HAP-1 (cell line): ENCODE measurements at regions not wholly inside any gene's neighbourhood (a gene's known extent, or its start where the extent isn't known, plus 50 kb on each side); places are given as distances from the start of the nearest gene placed in this dataset.
A peak's percentile ranks its signal among the peaks of the same experiment; 100 is the strongest.

Source experiments
- DNase-seq, 2 experiments: peaks; one replicate each; pipeline ENCODE4 v3.0.0-alpha.2; 2016 to 2020; ENCODE audit warnings: low spot score in 2 of 2
- H3K27me3 ChIP-seq: fragments of 250-450 bp; sonication (Bioruptor Pico); 2 replicates; pipeline ENCODE4 v1.5.1; 2020; ENCODE audit warnings: low read depth, mild to moderate bottlenecking, moderate library complexity
- H3K36me3 ChIP-seq: fragments of 250-450 bp; sonication (Bioruptor Pico); replicated peaks from 2 replicates; pipeline ENCODE4 v1.5.1; 2020; ENCODE audit warnings: mild to moderate bottlenecking
- H3K4me1 ChIP-seq: fragments of 250-450 bp; sonication (Bioruptor Pico); 2 replicates; pipeline ENCODE4 v1.5.1; 2020; ENCODE audit warnings: mild to moderate bottlenecking
- H3K4me3 ChIP-seq: fragments of 250-450 bp; sonication (Bioruptor Pico); 2 replicates; pipeline ENCODE4 v1.5.1; 2020; ENCODE audit warnings: mild to moderate bottlenecking, moderate library complexity
- H3K9me3 ChIP-seq: fragments of 250-450 bp; sonication (Bioruptor Pico); 2 replicates; pipeline ENCODE4 v1.5.1; 2020; ENCODE audit warnings: mild to moderate bottlenecking, moderate library complexity
- in situ Hi-C: fragments of 300-500 bp; cut with MboI; formaldehyde crosslinking; loops from 3 replicates; pipeline ENCODE4 v1.14.3; 2020; ENCODE audit warnings: low sequenced_read_pairs, inconsistent platforms, mixed read lengths

GRCh38 chr16:66278604-66279262 is 87.8 kb upstream of the CDH5 start:
- Histone ChIP-seq H3K9me3 (no peaks in the 10 kb centered on the region), H3K4me1 (no peaks in the 10 kb centered on the region), H3K27me3 (no peaks in the 10 kb centered on the region), H3K36me3 (no peaks in the 10 kb centered on the region), H3K4me3 (no peak overlapping the region)
- in situ Hi-C loops: loop anchor here (10.0 kb wide), 1 partner anchor 144 kb away; no protein-coding TSS in a partner anchor
- no peak for DNase-seq

GRCh38 chr16:66278111-66278531 is 88.4 kb upstream of the CDH5 start:
- Histone ChIP-seq H3K9me3 (no peaks in the 10 kb centered on the region), H3K27me3 (no peaks in the 10 kb centered on the region), H3K4me3 (no peak overlapping the region), H3K36me3 (no peaks in the 10 kb centered on the region), H3K4me1 (no peaks in the 10 kb centered on the region)
- DNase-seq: no peak
- in situ Hi-C loops: loop anchor here (10.0 kb wide), 1 partner anchor 143 kb away; no protein-coding TSS in a partner anchor

GRCh38 chr16:66277311-66278070 is 89.0 kb upstream of the CDH5 start:
- Histone ChIP-seq H3K27me3 (no peaks in the 10 kb centered on the region), H3K4me3 (no peak overlapping the region), H3K9me3 (no peaks in the 10 kb centered on the region), H3K36me3 (no peaks in the 10 kb centered on the region), H3K4me1 (no peaks in the 10 kb centered on the region)
- in situ Hi-C loops: loop anchor here (10.0 kb wide), 1 partner anchor 143 kb away; no protein-coding TSS in a partner anchor
- no peak for DNase-seq

GRCh38 chr16:66275775-66276428 is 90.6 kb upstream of the CDH5 start:
- in situ Hi-C loops: loop anchor here (10.0 kb wide), 1 partner anchor 141 kb away; no protein-coding TSS in a partner anchor
- H3K9me3 ChIP-seq: no peaks in the 10 kb centered on the region
- H3K36me3 ChIP-seq: no peaks in the 10 kb centered on the region
- H3K27me3 ChIP-seq: no peaks in the 10 kb centered on the region
- H3K4me3 ChIP-seq: no peak overlapping the region
- DNase-seq: peak; percentile 52 to 65
- no peaks in the 10 kb centered on the region for H3K4me1 ChIP-seq

GRCh38 chr16:66274335-66275110 is 92.0 kb upstream of the CDH5 start:
- H3K4me3 ChIP-seq: no peak overlapping the region
- peak; percentile 5 to 63 for DNase-seq
- no peaks in the 10 kb centered on the region for H3K9me3 ChIP-seq
- in situ Hi-C loops: loop anchor here (10.0 kb wide), 1 partner anchor 140 kb away; no protein-coding TSS in a partner anchor
- H3K4me1 ChIP-seq: no peaks in the 10 kb centered on the region
- H3K27me3 ChIP-seq: no peaks in the 10 kb centered on the region
- no peaks in the 10 kb centered on the region for H3K36me3 ChIP-seq

GRCh38 chr16:66273644-66274334 is 92.7 kb upstream of the CDH5 start:
- in situ Hi-C loops: loop anchor here (10.0 kb wide), 1 partner anchor 139 kb away; no protein-coding TSS in a partner anchor
- no peaks in the 10 kb centered on the region for H3K27me3 ChIP-seq
- H3K36me3 ChIP-seq: no peaks in the 10 kb centered on the region
- DNase-seq: no peak
- no peak overlapping the region for H3K4me3 ChIP-seq
- no peaks in the 10 kb centered on the region for H3K9me3 ChIP-seq
- H3K4me1 ChIP-seq: no peaks in the 10 kb centered on the region

- Histone ChIP-seq H3K9me3 (no peaks in the 10 kb centered on the region), H3K36me3 (no peaks in the 10 kb centered on the region), H3K4me1 (no peaks in the 10 kb centered on the region), H3K4me3 (no peak overlapping the region), H3K27me3 (no peaks in the 10 kb centered on the region)
- DNase-seq: no peak
- in situ Hi-C loops: loop anchor here (10.0 kb wide), 1 partner anchor 138 kb away; no protein-coding TSS in a partner anchor
Observed at GRCh38 chr16:66273053-66273452, 93.4 kb upstream of the CDH5 start.

GRCh38 chr16:66272461-66272860 is 94.0 kb upstream of the CDH5 start:
- H3K4me1 ChIP-seq: no peaks in the 10 kb centered on the region
- in situ Hi-C loops: loop anchor here (10.0 kb wide), 1 partner anchor 138 kb away; no protein-coding TSS in a partner anchor
- H3K36me3 ChIP-seq: no peaks in the 10 kb centered on the region
- no peak overlapping the region for H3K4me3 ChIP-seq
- no peaks in the 10 kb centered on the region for H3K9me3 ChIP-seq
- H3K27me3 ChIP-seq: no peaks in the 10 kb centered on the region
- no peak for DNase-seq

GRCh38 chr16:66271074-66272060 is 95.1 kb upstream of the CDH5 start:
- Histone ChIP-seq H3K9me3 (no peaks in the 10 kb centered on the region), H3K4me1 (no peaks in the 10 kb centered on the region), H3K27me3 (no peaks in the 10 kb centered on the region), H3K36me3 (no peaks in the 10 kb centered on the region), H3K4me3 (no peak overlapping the region)
- DNase-seq: no peak
- in situ Hi-C loops: loop anchor here (10.0 kb wide), 1 partner anchor 137 kb away; no protein-coding TSS in a partner anchor

- DNase-seq: peak; percentile 57 to 81
- Histone ChIP-seq H3K27me3 (no peaks in the 10 kb centered on the region), H3K4me1 (no peaks in the 10 kb centered on the region), H3K36me3 (no peaks in the 10 kb centered on the region), H3K4me3 (no peak overlapping the region), H3K9me3 (no peaks in the 10 kb centered on the region)
- in situ Hi-C loops: loop anchor here (10.0 kb wide), 1 partner anchor 136 kb away; no protein-coding TSS in a partner anchor
Observed at GRCh38 chr16:66270333-66270927, 96.1 kb upstream of the CDH5 start.

- DNase-seq: no peak
- Histone ChIP-seq H3K36me3 (no peaks in the 10 kb centered on the region), H3K4me1 (no peaks in the 10 kb centered on the region), H3K4me3 (no peak overlapping the region), H3K9me3 (no peaks in the 10 kb centered on the region), H3K27me3 (no peaks in the 10 kb centered on the region)
- in situ Hi-C loops: loop anchor here (10.0 kb wide), 1 partner anchor 135 kb away; no protein-coding TSS in a partner anchor
Observed at GRCh38 chr16:66269617-66270332, 96.7 kb upstream of the CDH5 start.
